NOMO-1 (cell line): ENCODE measurements at regions not wholly inside any gene's neighbourhood (a gene's known extent, or its start where the extent isn't known, plus 50 kb on each side); places are given as distances from the start of the nearest gene placed in this dataset.

ENCODE experiments used
- DNase-seq, 2 experiments: peaks; one replicate each; lab custom pipeline; 2025; ENCODE audit not compliant: unreplicated experiment in 2 of 2; lab: John Stamatoyannopoulos, UW

DNA sequence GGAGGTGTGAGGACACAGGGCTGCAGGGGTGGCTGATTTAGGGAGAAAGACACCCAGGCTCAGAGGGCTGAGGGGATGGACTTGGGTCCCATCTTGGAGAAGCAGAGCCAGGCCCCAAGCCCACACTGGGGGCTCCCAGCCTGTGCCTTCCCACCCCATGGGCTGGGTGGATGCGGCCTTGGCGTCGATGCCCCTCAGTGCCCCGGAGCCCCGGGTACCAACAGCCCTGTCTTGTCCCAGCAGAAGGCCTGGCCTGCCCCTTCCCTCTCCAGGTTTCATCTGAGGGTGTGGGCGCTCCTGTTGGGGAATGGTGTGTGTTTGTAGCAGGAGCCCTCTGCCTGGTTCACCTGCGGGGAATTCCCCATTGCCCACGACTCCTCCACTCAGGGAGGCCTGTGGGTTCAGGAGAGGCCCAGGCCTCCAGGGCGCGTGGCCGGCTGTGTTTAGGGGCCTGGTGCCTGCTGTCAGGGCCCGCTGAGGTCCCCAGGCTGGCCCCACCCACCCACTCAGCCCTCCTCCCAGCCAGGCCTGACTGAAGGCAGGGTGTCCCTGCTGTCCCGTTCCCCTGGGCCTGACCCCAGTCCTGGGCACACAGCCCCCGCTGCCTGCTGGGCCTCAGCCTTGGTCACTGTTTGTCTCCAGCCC, 51.1 kb upstream of the BEGAIN start:
- no peak for DNase-seq

DNA sequence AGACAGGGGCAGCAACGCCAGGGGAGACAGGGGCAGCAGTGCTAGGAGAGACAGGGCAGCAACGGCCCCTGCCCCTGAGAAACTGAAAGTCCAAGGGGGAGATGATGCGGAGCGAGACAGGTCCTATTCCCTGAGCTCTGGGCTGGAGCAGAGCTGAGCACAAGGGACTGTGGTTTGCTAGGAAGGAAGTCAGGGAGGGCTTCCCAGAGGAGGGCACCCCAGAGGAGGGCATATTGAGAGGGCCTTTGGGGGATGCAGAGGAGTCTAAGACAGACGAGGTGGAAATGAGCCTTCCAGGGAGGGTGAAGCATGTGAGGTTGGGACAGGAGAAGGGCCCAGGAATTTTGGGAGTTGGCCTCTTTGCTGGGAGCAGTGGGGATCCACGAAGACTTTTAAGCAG, 52.1 kb upstream of the BEGAIN start:
- DNase-seq = no peak

DNA sequence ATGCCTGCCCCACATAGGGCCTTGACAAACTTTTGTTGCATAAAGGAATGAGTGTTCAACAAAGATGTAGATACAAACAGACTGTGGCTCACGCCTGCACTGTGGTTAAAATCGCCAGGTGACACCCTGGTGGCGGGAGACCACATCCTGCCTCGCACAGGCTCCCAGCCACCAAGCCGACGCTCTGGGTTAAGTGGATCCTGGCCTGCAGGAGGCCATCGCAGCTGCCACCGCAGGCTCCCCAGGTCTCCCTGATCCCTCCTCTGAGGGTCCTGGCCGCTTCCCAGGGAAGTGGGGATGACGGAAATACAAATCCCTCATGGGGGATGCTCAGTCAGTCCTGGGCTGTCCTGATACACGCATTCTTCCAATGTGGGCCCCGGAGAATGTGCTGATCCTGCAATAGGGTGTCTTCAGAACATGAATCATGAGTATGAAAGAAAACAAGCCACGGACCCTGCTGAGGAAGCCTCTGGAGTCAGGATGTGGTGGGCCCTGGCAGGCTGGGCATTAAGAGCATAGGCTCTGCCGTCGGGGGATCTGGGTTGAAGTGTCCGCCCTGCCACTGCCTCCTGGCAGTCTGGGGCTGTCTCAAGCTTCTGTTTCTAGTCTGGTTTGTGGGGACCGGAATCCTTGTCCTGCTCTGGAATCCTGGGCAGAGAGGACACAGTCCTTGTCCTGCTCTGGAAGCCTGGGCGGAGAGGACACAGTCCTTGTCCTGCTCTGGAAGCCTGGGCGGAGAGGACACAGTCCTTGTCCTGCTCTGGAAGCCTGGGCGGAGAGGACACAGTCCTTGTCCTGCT, 53.5 kb upstream of the BEGAIN start:
- DNase-seq = peak in 1 of 2 experiments; percentile 20

DNA sequence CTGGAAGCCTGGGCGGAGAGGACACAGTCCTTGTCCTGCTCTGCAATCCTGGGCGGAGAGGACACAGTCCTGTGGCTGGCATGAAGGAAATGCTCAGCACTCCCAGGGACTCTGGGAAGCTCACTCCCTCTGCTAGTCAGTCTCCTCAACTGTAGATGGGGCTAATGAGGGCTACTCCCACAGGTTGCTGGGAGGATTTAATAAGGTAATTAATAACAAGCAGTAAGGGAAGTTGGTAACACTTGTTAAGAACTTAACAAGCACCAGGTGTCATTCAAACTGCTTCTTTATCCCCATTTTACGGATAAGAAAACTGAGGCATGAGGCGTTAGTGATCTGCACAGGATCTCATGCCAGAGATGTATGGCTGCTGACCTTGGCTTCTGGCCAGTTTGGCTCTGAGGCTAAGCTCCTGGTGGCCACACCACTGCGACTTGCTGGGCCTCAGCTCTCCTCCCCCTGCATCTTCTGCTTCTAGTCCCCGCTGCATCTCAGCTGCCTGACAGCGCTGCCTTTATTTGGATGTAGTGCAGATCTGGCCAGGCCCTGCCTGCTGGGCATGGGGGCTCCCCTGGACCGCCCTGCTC, 54.1 kb upstream of the BEGAIN start:
- no peak for DNase-seq

DNA sequence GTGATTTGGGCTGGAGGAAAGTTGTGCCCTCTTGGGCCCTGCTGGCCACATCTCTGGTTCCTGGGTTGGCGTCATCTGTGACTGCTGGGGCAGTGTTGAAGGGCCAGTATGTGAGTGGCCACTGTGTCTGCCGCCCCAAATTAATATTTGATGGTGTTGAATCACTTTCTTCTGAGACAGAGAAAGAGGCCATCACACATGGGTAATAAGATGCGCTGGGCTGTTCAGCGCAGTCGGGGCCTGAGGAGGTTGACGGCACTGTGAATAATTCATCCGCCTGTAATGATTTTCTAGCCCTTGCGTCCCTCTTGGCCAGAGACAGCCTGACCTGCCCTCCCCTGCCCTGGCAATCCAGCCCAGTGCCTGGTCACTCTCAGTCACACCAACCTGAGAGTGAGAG, 56.2 kb upstream of the BEGAIN start:
- DNase-seq = no peak

DNA sequence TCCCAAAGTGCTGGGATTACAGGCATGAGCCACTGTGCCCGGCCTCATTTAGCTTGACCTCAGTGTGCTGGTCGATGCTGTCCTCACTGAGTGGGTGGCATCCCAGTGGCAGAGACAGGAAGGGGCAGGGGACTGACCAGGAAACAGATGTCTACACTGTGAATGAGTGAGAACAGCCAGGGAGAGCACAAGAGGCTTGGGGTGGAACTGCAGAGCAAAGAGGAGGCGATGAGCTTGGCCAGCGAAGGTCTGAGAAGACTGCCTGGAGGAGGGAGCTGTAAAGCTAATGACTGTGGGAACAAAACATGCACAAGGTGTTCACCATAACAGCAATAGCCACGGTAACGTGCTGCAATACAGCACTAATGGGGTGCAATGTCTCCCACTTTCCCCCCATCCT, 57.2 kb upstream of the BEGAIN start:
- no peak for DNase-seq

DNA sequence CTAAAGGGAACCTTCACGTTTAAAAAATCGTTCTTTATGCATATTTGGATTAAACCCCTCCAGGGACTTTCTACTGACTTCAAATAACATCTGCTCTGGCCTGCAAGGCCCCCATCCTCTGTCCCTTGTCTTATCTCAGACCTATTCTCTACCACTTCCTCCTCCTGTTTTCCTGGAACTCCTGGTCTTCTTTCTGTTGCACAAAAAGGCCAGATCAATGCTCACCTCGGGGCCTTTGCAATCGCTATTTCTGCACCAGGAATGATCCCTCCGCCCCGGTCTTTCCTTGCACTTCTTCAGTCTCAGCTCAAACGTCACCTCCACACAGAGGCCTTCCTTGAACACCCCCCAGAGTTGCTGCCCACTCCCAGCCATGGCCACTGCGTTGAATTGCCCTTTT, 57.6 kb upstream of the BEGAIN start:
- no peak for DNase-seq

DNA sequence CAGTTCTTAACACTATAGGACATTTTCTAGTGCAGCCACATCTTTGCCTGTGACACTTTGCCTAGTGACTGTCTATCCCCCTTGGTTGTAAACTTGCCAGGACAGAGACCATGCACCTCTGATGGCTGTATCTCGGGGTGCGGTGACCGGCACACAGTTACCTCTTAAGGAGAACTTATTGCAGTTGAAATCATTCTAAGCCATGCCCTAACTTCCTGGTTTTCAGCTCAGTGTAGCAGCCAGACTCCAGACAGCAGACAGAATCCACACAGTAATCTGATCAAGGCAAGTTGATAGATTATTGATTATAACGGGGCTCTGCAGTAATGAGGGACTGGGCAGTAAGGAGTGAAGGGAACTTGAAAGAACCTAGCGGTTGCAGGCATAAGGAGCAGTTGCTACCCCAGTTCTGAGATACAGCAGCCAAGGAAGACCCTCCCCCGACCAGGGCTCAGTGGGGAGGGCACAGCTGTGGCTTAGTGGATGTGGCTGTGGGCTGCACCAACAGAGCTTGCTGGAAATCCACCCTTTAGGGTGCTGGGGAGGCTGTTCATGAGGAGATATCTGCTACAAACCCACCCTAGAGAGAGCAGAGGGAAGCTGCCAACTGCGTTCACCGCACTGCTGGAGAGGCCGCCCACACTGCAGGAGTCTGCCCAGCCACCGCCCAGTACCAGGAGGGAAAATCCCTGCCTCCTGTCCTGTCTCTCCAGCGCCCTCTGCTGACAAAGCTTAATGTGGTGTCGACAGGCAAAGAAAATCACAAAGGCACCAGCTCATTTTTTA, 58.2 kb upstream of the BEGAIN start:
- DNase-seq = peak; percentile 81 to 87

DNA sequence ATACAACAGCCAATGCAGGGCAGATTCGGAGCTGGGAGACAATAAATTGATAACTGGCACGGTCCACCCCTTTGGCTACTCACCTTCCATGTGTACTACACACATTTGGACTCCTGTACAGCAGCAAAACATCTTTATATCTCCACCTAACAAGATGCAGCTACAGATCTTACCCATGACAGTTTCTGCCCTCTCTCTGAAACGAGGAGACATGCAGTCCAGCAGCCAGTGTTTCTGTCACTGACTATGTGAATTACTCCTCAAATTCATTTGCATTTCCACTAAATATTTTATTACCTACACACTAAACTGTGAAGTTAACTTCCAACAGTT, 58.7 kb upstream of the BEGAIN start:
- no peak for DNase-seq

DNA sequence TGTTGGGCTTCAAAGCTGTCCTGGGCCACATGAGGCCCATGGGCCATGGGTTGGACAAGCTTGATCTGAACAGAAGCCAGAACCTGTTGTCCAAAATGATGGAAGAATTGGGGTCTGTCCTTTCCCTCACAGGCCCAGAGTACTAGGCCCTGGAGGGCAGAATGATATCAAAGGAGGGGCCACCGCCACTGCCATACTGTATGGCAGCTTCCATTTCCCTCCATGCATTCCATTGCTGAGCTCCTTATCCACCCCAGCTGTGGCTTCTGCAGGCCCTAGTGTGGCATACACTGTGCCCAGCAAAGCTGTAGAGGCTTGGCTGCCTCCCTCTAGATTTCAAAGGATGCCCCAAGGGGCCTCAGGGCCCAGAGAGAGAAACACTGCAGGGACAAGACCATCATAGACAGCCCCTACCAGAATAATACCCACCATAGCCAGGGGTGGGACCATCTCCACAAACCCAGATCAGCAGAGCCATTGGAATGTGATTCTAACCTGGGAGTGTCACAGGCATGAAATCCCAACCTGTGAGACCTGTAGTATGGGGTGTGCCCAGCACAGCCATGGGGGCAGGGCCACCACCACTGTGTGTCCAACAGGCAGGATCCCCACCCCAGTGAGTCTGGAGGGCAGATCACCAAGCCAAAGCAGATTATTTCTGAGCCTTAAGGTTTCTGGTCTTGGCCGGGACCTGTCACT, 61.4 kb upstream of the BEGAIN start:
- DNase-seq = no peak

DNA sequence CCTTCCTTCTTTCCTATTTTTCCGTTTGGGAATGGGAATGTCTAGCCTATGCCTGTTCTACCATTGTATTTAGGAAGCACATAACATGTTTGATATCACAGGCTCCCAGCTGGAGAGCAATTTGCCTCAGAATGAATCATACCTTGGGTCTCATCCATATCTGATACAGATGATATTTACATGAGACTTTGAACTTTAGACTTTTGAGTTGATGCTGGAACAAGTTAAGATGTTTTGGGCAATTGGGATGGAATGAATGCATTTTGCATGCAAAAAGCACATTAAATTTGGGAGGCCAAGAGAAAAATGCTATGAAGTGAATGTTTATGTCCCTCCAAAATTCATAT, 61.9 kb upstream of the BEGAIN start:
- no peak for DNase-seq

DNA sequence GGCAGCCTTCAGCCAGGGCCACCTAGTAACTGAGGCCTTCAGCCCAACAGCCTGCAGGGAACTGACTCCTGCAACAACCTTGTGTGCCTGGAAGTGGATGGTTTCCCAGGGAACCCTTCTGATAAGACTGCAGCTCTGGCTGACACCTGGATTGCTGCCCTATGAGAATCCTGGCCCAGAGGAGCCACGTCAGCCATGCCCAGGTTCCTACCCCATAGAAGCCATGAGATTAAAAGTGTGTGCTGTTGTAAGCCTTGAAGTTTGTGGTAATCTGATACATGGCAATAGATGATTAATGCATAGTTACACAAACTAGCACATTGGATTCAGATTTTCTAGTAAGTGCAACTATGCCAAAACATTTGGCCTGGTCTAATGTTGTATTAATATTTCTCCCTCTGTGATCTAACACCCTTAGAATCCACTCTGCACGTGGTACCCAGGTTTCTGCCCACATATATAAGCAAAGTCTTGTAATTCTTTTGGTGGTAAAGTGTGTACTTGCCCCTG, 64.8 kb upstream of the BEGAIN start:
- DNase-seq = no peak

DNA sequence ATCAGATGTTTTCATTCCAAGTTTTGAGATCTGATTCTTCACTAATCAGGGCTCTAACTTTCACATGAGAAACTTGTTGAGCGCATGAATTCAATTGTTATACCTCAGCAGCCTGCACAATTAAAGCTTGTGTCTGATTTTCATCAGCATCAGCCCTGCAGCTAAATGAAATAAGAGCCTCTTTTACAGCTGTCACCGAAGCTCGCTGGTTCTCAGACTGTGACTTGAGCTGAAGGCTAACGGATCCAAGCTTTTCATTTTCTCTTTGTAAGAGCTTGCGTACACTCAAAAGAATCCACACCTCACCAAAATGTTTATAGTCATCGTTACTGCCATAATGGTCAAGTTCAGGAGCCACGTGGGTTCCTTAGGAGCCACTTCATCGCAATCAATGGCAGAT, 65.5 kb upstream of the BEGAIN start:
- no peak for DNase-seq

DNA sequence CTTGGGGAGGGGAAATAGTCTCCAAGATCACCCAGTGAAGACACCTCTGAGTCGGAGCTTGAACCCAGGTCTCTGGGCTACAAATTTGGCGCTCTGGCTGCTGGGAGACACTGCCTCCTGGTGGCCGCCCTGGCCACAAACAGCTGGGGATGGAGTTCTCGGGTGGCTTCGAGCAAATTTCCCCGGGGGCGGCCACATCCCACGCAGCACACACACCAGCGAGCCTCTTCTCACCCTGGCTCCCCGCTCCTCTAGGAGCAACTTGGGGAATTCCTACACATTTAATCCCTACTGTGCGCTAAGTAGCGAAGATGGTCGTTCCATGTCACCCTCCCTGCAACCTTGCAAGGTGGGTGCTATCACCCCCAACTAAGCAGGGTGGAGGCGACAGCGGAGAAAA, 66.2 kb upstream of the BEGAIN start:
- peak in 1 of 2 experiments; percentile 30 for DNase-seq

DNA sequence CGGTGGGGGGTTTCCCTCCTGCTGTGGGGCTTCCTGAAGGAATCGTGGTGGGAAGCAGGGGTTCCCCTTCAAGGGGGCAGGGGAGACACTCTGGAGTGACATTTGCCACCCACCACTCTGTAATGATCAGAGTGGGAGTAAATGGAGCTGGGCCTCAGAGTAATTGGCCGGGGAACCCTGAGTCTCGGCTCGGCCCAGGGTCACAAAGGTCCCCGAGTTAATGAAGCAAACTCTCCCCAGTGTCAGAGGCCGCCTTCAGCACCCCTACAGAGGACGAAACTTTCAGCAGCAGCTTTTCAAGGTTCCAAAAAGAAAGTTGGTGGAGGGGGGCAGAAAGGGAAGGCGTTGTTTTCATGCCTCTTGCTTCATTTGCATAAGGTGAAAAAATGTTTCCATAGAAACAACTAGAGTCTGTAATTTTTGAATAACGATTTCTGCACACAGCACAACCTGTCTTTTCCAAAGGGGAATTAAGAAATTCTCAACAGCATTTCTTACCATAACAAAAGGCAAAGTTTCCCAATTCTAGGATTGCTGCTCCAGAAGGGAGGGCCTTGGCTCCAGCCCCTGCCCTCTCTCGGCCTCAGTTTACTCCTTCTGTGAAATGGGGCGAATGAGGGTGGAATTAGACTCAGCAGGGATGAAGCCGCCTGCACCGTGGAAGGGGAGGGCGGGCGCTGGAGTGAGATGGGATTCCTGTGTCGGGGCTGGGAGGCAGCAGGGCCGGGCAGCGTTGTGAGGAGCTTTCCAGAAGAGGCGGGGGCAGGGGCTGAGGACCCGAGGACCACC, 67.0 kb upstream of the BEGAIN start:
- DNase-seq = no peak

DNA sequence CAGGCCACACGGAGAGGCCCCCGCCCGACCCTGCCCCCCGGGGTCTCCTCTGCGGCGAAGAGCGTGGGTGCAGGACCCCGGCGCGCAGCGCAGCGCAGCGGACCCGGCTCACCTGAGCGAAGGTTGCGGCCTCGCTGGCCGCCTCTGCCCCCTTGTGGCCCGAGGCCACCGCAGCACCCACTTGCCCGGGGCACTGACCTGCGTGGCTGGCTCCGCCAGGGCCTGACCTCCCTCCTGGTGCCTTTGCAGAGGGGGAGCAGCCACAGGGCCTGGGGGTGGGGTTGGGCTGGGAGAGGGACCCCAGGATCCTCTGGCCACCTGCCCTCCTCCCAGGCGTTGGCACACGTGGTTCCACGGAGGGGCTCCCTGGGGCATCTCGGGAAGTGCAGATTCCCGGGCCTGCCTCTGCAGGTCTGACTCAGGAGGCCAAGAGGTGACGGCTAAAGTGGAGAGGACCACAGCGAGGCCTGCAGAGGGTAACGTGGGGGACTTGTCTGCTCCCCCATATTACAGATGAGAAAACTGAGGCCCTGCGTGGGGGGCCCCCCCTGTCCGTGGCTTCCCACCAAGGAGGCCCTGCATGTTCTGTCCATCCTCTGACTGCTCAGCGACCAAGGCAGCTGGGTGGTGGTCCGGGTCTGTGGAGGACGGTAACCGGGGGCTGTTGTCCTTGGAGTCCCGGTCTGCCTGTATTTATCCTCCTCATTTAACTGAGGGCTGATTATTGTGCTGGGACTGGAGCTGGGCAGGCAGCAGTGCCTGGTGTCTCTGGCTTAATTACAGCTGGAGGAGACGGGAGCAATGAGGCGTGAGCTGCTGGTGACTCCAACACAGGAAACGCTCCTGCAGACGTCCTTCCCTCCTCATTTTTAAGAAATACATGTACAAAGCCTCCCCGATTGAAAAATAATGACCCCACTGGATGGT, 67.9 kb upstream of the BEGAIN start:
- DNase-seq = peak; percentile 10 to 11

DNA sequence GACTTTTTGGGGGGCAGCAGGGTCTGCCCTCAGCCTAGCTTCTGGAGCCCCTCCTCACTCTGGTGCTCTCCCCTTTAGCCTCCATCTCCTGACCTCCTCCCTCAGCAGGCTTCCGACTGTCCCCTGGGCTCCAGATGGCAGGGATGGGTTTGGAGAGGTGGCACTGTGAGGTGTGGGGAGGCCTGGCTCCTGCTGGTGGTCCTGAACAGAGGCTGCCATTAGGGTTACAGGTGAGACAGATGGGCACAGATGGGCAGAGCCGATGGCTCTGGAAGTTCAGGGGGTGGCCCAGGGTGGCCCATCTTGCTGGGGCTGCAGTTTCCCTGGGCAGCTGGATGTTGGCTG, 68.5 kb upstream of the BEGAIN start:
- DNase-seq = no peak

DNA sequence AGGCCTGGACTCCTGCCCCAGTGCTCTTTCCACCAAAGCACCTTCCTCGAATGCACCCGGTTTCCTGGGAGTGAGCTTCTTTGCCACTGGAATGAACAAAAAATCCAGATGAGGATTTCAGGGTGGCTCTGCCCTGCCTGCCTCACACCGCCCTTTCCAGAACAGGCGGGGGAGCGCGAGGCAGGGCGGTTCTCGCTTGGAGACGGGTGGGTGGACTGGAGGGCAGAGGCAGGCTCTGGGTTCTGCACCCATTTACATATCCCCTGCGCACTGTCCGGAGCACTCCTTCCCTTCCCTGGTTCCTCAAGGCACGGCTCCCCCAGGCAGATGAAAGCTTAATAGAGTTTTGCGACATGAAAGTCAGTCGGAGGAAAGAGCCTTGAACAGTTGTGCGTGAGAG, 69.7 kb upstream of the DLK1 start:
- no peak for DNase-seq

DNA sequence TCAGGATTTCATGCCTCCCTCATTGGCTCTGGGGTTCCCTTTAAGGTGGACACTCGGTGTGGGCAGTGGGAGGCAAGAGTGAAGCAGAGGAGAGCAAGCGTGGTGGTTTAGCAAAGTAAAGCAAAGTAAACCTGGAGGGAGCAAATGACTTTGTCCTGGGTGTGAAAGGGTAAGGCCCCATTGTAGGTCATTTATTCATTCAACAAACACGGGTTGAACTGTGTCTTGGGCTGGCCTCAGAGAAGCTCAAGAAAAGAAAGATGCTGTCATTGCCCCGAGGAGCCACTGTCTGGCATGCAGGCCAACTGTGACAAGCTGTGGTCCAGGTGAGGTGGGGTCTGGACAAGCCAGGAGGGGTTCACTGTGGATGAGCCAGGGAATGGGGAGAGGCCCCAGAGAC, 68.9 kb upstream of the DLK1 start:
- no peak for DNase-seq
